ENCODE measurements at regions not wholly inside any gene's neighbourhood (a gene's known extent, or its start where the extent isn't known, plus 50 kb on each side); places are given as distances from the start of the nearest gene placed in this dataset.

GRCh38 chr2:217017456-217018252, 157.8 kb upstream of the TNP1 start:
- TF ChIP-seq CTCF (optimal IDR thresholded peaks at IDR 0.05 in 1 of 3, IDR thresholded peaks at IDR 0.05 in 1 of 3, conservative IDR thresholded peaks at IDR 0.05 in 1 of 3; ENCODE audit: extremely low read depth in 1 of 3, insufficient read depth in 2 of 3, low read length in 3 of 3) (no peak), EZH2 (IDR thresholded peaks at IDR 0.05; ENCODE audit: low read length) (no peak)

All from keratinocyte (primary cell).